Ishikawa (cell line): ENCODE measurements at regions not wholly inside any gene's neighbourhood (a gene's known extent, or its start where the extent isn't known, plus 50 kb on each side); places are given as distances from the start of the nearest gene placed in this dataset.

ENCODE experiments used
- CEBPB ChIP-seq: IDR thresholded peaks from 2 replicates; pipeline ENCODE4 v1.6.1; 2012
- CREB1 ChIP-seq: IDR thresholded peaks from 2 replicates; pipeline ENCODE4 v1.6.1; 2012; ENCODE audit warnings: low read depth
- EGR1 ChIP-seq: IDR thresholded peaks from 2 replicates; pipeline ENCODE4 v1.6.1; 2012
- EP300 ChIP-seq: IDR thresholded peaks from 2 replicates; pipeline ENCODE4 v1.6.1; 2012; ENCODE audit warnings: borderline replicate concordance
- FOXM1 ChIP-seq: IDR thresholded peaks from 2 replicates; pipeline ENCODE4 v1.6.1; 2012; ENCODE audit warnings: low read depth, borderline replicate concordance
- NFIC ChIP-seq: IDR thresholded peaks from 2 replicates; pipeline ENCODE4 v1.6.1; 2012
- RAD21 ChIP-seq: IDR thresholded peaks from 2 replicates; pipeline ENCODE4 v1.6.1; 2012; ENCODE audit warnings: low read depth
- TAF1 ChIP-seq: IDR thresholded peaks from 2 replicates; pipeline ENCODE4 v1.6.1; 2012; ENCODE audit warnings: low read depth, mild to moderate bottlenecking
- TCF12 ChIP-seq: IDR thresholded peaks from 2 replicates; pipeline ENCODE4 v1.6.1; 2012; ENCODE audit warnings: low read depth
- TEAD4 ChIP-seq: IDR thresholded peaks from 2 replicates; pipeline ENCODE4 v1.6.1; 2012
- YY1 ChIP-seq: IDR thresholded peaks from 2 replicates; pipeline ENCODE4 v1.6.1; 2012; ENCODE audit warnings: low read depth
- ZBTB7A ChIP-seq: IDR thresholded peaks from 2 replicates; pipeline ENCODE4 v1.6.1; 2012; ENCODE audit warnings: low read depth
- TF ChIP-seq, protein P1 (sequence below): IDR thresholded peaks from 2 replicates; pipeline ENCODE4 v1.6.1; 2012
- TF ChIP-seq, protein P2 (sequence below): IDR thresholded peaks from 2 replicates; pipeline ENCODE4 v1.6.1; 2012; ENCODE audit warnings: low read depth, mild to moderate bottlenecking
- TF ChIP-seq, protein P3 (sequence below): IDR thresholded peaks from 2 replicates; pipeline ENCODE4 v1.6.1; 2012

DNA sequence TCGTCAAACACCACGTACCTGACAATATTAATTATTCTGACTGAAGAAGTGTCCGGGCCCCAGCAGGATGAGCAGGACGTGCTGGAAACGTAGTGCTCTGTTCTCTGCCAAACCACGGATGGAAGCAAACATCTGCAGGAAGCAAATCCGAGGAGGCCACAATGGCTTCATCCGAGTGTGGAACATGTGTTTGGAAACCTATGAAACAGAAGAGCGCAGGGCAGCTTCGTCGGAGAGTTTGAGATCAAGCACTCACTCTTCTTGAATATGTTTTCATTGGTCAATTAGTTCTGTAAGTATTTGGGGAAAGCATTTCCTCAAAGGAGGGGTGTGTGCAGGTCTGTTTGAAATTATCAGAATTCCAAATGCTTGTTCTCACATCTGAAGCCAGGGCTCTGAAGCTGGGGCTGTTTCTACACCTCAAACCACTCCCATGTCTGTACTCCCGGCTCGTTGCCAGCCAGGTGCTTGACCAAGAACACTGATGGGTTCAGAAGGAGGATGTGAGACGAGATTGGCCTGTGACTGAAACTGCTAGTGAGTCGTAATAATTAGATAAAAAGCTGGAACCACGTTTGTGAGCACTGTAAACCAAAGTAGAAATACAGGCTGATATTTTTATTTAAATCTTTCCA lies 356.6 kb upstream of the SALL3 start:
- TF ChIP-seq, protein P1, sequence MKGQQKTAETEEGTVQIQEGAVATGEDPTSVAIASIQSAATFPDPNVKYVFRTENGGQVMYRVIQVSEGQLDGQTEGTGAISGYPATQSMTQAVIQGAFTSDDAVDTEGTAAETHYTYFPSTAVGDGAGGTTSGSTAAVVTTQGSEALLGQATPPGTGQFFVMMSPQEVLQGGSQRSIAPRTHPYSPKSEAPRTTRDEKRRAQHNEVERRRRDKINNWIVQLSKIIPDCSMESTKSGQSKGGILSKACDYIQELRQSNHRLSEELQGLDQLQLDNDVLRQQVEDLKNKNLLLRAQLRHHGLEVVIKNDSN: no peak
- TF ChIP-seq TCF12 (no peak), RAD21 (no peak), CREB1 (no peak), TEAD4 (no peak), FOXM1 (no peak), NFIC (no peak), TAF1 (no peak), CEBPB (no peak), EP300 (no peak), EGR1 (no peak), YY1 (no peak), ZBTB7A (no peak)
- TF ChIP-seq, protein P2, sequence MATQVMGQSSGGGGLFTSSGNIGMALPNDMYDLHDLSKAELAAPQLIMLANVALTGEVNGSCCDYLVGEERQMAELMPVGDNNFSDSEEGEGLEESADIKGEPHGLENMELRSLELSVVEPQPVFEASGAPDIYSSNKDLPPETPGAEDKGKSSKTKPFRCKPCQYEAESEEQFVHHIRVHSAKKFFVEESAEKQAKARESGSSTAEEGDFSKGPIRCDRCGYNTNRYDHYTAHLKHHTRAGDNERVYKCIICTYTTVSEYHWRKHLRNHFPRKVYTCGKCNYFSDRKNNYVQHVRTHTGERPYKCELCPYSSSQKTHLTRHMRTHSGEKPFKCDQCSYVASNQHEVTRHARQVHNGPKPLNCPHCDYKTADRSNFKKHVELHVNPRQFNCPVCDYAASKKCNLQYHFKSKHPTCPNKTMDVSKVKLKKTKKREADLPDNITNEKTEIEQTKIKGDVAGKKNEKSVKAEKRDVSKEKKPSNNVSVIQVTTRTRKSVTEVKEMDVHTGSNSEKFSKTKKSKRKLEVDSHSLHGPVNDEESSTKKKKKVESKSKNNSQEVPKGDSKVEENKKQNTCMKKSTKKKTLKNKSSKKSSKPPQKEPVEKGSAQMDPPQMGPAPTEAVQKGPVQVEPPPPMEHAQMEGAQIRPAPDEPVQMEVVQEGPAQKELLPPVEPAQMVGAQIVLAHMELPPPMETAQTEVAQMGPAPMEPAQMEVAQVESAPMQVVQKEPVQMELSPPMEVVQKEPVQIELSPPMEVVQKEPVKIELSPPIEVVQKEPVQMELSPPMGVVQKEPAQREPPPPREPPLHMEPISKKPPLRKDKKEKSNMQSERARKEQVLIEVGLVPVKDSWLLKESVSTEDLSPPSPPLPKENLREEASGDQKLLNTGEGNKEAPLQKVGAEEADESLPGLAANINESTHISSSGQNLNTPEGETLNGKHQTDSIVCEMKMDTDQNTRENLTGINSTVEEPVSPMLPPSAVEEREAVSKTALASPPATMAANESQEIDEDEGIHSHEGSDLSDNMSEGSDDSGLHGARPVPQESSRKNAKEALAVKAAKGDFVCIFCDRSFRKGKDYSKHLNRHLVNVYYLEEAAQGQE: no peak
- TF ChIP-seq, protein P3, sequence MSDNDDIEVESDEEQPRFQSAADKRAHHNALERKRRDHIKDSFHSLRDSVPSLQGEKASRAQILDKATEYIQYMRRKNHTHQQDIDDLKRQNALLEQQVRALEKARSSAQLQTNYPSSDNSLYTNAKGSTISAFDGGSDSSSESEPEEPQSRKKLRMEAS: no peak

DNA sequence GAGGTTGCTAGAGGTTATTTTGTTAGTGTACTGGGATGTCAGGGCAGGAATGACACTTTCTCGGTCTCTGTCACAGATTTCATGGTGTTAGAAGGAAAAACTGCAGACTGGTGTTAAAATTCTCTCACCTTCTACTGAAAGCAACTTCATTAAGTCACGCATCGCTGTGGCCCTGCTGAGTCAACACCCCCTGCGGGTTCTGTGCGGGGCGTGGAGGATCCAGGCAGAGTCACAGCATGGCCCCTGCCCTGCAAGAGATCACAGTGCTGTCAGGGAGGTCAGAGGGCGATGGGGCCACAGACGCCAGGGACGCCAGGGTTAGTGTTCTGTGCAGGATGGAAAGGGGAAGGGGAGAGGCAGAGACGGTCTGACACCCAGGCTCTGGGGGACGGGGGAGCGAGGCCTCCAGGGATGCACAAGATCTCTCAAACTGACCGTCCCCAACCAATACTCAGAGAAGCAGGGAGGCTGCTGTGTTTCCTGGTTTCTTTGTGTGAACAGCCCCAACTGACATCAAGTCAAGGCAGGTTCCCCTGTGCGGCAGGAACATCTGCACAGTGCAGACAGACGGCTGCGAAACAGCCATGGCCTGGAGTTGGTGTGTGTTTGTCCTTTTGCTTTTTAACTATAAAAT lies 354.9 kb upstream of the SALL3 start:
- TF ChIP-seq FOXM1 (no peak), TCF12 (no peak), EP300 (no peak), EGR1 (no peak), NFIC (no peak), TAF1 (no peak), YY1 (no peak), RAD21 (no peak), ZBTB7A (no peak), CREB1 (no peak)
- TF ChIP-seq, protein P3: no peak
- TF ChIP-seq, protein P1: no peak
- TF ChIP-seq, protein P2: no peak

DNA sequence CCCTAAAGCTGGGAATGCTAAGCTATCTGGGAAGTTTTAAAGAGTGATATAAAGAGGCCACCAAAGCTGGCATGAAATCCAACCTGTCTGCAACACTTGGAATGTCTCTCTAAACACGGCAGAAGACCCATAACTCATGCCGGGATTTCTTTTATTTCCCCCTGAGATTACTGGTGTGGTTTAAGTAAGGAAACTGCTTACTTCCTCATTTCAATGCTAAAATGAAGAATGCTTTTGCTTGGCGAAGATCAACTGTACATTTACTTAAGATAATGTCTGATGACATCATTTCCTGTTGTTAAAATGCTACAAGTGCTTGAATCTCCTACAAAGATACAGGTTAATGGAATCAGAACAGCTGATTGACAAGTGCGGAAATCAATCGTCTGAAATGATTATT lies 353.8 kb upstream of the SALL3 start:
- no peak for TF ChIP-seq FOXM1
- TF ChIP-seq, protein P1: no peak
- no peak for TF ChIP-seq CREB1
- TF ChIP-seq, protein P2: no peak
- TF ChIP-seq, protein P3: no peak
- no peak for TF ChIP-seq TCF12
- TF ChIP-seq EP300: no peak
- TF ChIP-seq CEBPB: no peak
